Neural progenitor cell (in vitro differentiated cells): ENCODE measurements at regions not wholly inside any gene's neighbourhood (a gene's known extent, or its start where the extent isn't known, plus 50 kb on each side); places are given as distances from the start of the nearest gene placed in this dataset.

Experiments
- EZH2 ChIP-seq: fragments of 200-600 bp; sonication (generic); IDR thresholded peaks from 2 replicates; pipeline ENCODE4 v1.6.1; 2017; ENCODE audit warnings: antibody characterized with exemption, mild to moderate bottlenecking, moderate library complexity
- EZH2phosphoT487 ChIP-seq: fragments of 200-600 bp; sonication (generic); IDR thresholded peaks from 2 replicates; pipeline ENCODE4 v1.6.1; 2017; ENCODE audit warnings: antibody characterized with exemption
- TF ChIP-seq, protein P1 (sequence below): fragments of 200-600 bp; sonication (generic); IDR thresholded peaks from 2 replicates; pipeline ENCODE4 v1.5.1; 2017; ENCODE audit warnings: antibody characterized with exemption, mild to moderate bottlenecking

DNA sequence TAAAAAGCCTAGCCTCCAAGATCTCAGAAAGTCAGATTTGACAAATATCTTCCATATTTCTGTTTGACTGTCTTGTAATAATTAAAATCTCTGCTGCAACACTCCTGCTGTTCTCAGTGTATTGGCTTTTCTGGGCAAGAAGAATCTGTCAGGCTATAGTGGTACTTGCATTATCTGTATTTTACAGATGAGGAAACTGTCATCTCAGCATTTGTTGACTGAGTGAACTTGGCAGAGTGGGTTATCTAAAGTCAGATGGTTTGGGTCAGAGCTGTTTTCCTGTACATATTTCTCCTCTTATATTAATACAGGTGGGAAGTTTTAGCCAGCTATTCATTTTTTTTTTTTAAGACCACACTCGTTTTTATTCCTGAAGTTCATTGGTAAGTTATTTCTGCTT, 1378.2 kb upstream of the PCDH20 start:
- TF ChIP-seq, protein P1, sequence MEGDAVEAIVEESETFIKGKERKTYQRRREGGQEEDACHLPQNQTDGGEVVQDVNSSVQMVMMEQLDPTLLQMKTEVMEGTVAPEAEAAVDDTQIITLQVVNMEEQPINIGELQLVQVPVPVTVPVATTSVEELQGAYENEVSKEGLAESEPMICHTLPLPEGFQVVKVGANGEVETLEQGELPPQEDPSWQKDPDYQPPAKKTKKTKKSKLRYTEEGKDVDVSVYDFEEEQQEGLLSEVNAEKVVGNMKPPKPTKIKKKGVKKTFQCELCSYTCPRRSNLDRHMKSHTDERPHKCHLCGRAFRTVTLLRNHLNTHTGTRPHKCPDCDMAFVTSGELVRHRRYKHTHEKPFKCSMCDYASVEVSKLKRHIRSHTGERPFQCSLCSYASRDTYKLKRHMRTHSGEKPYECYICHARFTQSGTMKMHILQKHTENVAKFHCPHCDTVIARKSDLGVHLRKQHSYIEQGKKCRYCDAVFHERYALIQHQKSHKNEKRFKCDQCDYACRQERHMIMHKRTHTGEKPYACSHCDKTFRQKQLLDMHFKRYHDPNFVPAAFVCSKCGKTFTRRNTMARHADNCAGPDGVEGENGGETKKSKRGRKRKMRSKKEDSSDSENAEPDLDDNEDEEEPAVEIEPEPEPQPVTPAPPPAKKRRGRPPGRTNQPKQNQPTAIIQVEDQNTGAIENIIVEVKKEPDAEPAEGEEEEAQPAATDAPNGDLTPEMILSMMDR = no peak
- TF ChIP-seq EZH2 (no peak), EZH2phosphoT487 (no peak)
